Activated CD4-positive, alpha-beta T cell treated with anti-CD3 and anti-CD28 coated beads, Interleukin-2, amount 50 U/mL, for 48 hours (primary cell): ENCODE measurements at regions not wholly inside any gene's neighbourhood (a gene's known extent, or its start where the extent isn't known, plus 50 kb on each side); places are given as distances from the start of the nearest gene placed in this dataset.

Source experiments
- DNase-seq, 2 experiments: peaks; one replicate each; pipeline ENCODE4 v3.0.0-alpha.2; 2020

DNA sequence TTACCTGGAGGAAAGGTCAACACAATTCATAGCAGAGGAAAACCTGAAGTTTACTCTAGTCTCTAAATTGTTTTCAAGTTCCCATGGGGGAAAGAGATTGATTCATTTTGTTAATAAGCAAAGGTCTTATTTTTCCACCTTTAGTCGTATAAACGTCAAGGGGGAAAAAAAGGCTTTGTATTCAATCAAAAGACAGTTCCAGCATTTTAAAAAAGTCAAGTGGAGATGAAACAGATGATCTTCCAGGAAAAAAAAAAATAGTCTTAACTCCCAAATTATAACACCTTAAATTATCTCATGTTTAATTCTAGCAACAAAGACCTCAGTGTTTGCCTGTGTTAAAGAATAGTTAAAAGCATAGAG is 140.5 kb downstream of the TOMM20 start:
- no peak for DNase-seq

GRCh38 chr1:234987415-234988154 is 141.1 kb downstream of the TOMM20 start:
- peak in 1 of 2 experiments; percentile 64 for DNase-seq

DNA sequence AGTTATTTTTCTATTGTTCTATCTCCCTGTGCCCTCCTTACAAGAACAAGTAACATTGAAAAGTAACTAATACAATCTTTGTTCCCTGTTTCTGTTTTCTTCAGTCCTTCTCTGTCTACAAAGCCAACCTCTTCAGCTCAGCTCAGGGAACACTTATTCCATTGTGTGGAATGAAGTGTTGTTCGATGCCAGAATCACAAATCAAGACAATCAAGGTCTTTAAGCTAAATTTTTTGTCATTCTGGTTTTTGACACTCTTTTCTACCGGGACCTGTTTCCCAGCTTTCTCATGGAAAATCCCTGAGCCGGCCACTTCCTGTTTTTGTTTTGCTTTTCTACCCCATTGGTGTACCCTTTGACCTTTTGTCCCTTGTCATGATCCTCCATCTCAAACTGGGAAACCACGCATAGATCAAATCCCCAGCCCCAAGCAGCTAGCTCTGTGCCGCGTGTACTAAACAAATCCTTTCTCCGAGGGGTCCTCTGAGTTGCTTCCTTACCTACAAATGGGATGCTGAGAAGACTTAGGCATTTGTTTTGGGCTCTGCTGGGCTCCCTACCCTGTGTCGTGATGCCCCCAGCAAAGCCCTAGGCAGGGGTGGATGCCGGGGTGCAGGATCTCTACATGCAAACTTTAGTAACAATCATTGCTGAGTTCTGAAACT is 141.8 kb downstream of the TOMM20 start:
- DNase-seq, result no peak

DNA sequence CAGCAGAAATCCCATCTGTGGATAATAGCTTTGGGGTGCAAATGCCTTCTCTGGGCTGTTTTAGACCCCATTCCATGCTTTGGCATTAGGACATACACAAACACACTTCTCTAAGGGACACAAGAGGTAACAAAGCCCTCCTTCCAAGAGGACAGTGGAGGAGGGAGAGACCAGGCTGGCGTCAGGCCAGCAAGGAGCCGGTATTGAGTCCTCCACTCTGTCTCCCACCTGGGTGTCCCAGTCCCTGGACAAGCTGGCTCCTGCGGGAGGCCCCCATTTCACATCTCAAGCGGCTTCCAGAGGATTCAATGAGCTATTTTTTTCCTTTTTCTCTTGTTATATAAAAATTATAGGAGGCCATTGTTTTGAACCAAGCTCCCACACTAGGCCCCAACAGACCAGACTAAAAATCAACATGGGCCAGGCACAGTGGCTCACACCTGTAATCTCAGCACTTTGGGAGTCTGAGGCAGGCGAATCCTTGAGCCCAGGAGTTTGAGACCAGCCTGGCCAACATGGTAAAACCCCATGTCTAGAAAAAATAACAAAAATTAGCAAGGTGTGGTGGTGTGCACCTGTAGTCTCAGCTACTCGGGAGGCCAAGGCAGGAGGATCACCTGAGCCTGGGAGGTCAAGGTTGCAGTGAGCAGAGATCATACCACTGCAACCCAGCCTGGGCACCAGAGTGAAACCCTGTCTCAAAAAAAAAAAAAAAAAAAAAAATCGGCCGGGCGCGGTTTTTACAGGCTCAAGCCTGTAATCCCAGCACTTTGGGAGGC is 142.9 kb downstream of the TOMM20 start:
- DNase-seq, result no peak

- no peak for DNase-seq
Measured at GRCh38 chr1:234985007-234985370, 143.6 kb downstream of the TOMM20 start.

- DNase-seq, result no peak
Measured at GRCh38 chr1:234983564-234984238, 144.9 kb downstream of the TOMM20 start.

DNA sequence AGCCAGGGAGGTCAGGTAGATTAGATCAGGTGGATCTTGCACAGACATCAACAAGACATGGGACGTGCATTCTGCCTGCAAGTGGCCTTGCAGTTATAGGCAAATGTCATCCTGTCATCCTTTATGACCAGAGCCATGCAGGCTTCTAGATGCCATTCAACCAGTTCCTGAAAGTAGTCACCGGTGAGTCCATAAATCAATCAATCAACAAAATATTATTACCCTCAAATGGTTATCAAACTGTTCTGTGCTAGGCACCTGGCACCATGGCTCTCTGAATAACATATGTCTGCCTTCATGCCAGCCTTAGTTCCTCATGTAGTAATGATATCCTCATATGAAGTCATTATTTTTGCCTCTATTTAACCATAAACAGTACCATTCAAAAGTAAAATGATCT is 146.9 kb downstream of the TOMM20 start:
- DNase-seq, result no peak

DNA sequence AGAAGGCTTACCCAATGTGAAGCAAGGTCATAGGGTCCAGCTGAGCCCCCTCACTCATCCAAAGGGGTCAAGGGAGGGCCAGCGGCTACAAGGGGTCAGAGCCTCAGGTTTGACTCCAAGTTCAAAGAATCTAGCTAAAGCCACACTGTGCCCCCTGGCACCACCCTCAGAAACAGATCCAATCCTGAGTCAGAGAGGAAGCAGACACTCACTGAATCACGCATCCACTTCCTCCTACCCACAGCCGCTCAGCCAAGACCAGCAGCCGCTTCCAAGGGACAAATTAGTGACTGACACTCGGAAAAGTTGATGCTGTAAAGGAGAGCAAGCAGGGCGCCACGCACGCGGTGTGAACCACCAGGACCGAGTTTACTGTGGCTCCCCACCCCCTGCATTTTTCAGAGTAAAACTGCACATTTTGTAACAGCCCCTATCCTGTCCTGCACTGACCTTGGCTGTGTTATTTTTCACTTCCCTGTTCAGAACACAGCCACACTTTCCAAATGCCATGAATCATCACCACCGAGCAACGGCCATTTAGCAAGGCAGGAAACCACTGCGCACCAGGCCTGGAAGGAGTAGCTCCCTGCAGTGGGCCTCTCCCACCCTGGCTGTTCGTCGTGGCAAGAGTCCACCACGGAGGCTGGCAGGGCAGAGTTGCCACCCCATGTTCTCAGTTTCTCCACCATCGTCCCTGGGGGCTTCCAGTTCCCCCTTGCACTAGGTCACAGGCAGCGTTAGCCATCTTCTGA is 147.8 kb downstream of the TOMM20 start:
- peak; percentile 82 to 88 for DNase-seq

- DNase-seq, result peak in 1 of 2 experiments; percentile 45
Measured at GRCh38 chr1:234980291-234980644, 148.4 kb downstream of the TOMM20 start.

- DNase-seq, result no peak
Measured at GRCh38 chr1:234979296-234980279, 149.0 kb downstream of the TOMM20 start.

- DNase-seq, result peak; percentile 60 to 73
Measured at GRCh38 chr1:234978397-234979295, 150.0 kb downstream of the TOMM20 start.

GRCh38 chr1:234977875-234978396 is 150.7 kb downstream of the TOMM20 start:
- DNase-seq, result no peak

GRCh38 chr1:234976861-234977680 is 151.6 kb downstream of the TOMM20 start:
- DNase-seq, result no peak

- DNase-seq, result no peak
Measured at GRCh38 chr1:234975941-234976860, 152.4 kb downstream of the TOMM20 start.

- no peak for DNase-seq
Measured at GRCh38 chr1:234975122-234975940, 153.3 kb downstream of the TOMM20 start.

DNA sequence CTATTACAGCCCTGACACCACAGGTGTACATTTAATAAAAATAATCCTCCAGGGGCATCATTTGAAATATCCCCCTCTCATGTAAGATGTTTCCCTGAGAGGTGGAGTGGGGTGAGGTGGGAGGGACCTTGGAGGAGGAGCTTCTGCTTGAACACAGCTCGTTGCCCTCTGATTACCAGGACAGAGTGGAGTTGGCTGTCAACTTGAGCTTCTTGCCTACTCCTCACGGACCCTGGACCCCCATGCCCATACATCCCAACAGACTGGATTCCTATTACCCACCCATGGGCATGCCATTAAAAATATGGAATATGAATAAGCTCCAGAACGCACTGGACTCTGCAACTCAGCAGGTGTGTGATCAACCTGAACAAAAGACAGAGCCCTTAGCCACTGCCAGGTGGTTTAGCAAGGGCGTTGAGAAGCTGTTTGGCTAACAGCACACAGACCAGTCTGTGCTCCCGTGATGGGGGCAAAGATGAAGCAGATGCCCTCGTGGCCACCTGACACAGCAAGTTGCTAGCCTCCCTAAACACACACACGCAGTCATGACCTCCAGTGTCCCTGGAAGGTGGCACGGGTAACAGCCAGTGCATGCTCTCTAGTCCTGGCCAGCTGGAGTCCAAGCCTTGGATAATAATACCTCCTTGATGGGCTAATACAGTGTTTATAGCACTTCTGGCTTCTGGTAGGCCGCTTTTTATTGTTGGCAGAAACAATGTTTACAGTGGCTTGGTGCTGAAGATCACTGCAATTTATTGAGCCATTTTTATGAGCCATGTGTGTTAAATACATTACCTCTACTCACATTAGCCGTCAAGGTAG is 155.0 kb downstream of the TOMM20 start:
- no peak for DNase-seq
